HEK293 (cell line): ENCODE measurements at regions not wholly inside any gene's neighbourhood (a gene's known extent, or its start where the extent isn't known, plus 50 kb on each side); places are given as distances from the start of the nearest gene placed in this dataset.

Experiments
- CTCF ChIA-PET: fragments of 350-600 bp; formaldehyde crosslinking; extraction: SDS; loops from one replicate; lab custom pipeline; 2021; ENCODE audit warnings: antibody characterized with exemption; lab: Yijun Ruan, JAX
- POLR2A ChIA-PET: fragments of 300-600 bp; formaldehyde crosslinking; extraction: SDS; loops from one replicate; lab custom pipeline; 2020; ENCODE audit warnings: antibody characterized with exemption, inconsistent platforms; lab: Yijun Ruan, JAX
- H3K27ac ChIP-seq: fragments of 200-500 bp; sonication (Bioruptor generic); 2 replicates; pipeline ENCODE4 v1.5.1; 2014; ENCODE audit warnings: low read depth, low read length, control low read depth, inconsistent platforms; ENCODE audit errors: extremely low read depth
- H3K36me3 ChIP-seq, 2 experiments: fragments of 200-500 bp in 1 of 2; sonication (Bioruptor generic) in 1 of 2; 1 replicate in 1 of 2; 2 replicates in 1 of 2; pipeline ENCODE4 v1.5.1; 2014 to 2017; ENCODE audit warnings: inconsistent platforms in 2 of 2, low read length in 2 of 2; ENCODE audit not compliant: control insufficient read depth in 2 of 2, insufficient read depth in 1 of 2
- H3K4me1 ChIP-seq: fragments of 200-500 bp; sonication (Bioruptor generic); 2 replicates; pipeline ENCODE4 v1.5.1; 2014; ENCODE audit warnings: mild to moderate bottlenecking, low read length, inconsistent platforms; ENCODE audit not compliant: control insufficient read depth, insufficient read depth
- H3K4me3 ChIP-seq: 2 replicates; pipeline ENCODE4 v1.5.1; 2011; ENCODE audit warnings: low read depth, mild to moderate bottlenecking, control low read depth, low read length, moderate library complexity
- H3K9me3 ChIP-seq: fragments of 200-500 bp; sonication (Bioruptor generic); 2 replicates; pipeline ENCODE4 v1.5.1; 2014; ENCODE audit warnings: low read depth, low read length, inconsistent platforms; ENCODE audit not compliant: control insufficient read depth, insufficient read depth
- ELK4 ChIP-seq: IDR thresholded peaks from 2 replicates; pipeline ENCODE4 v1.6.1; 2011; ENCODE audit warnings: mild to moderate bottlenecking, low read depth, low read length, borderline replicate concordance
- GFI1B ChIP-seq: fragments of 450-650 bp; formaldehyde crosslinking; IDR thresholded peaks from 2 replicates; pipeline ENCODE4 v1.5.1; 2016; ENCODE audit warnings: missing biosample characterization, missing genetic modification characterization
- PRDM1 ChIP-seq: fragments of 450-650 bp; formaldehyde crosslinking; IDR thresholded peaks from 2 replicates; pipeline ENCODE4; 2016; ENCODE audit warnings: missing biosample characterization, missing genetic modification characterization
- PRDM2 ChIP-seq: fragments of 450-650 bp; formaldehyde crosslinking; IDR thresholded peaks from 2 replicates; pipeline ENCODE4 v1.5.1; 2016; ENCODE audit warnings: missing biosample characterization, missing genetic modification characterization, borderline replicate concordance
- PRDM4 ChIP-seq: fragments of 450-650 bp; formaldehyde crosslinking; IDR thresholded peaks from 2 replicates; pipeline ENCODE4 v1.5.1; 2017; ENCODE audit warnings: missing biosample characterization, missing genetic modification characterization
- PRDM6 ChIP-seq: fragments of 450-650 bp; formaldehyde crosslinking; IDR thresholded peaks from 2 replicates; pipeline ENCODE4 v1.5.1; 2017; ENCODE audit warnings: missing biosample characterization, missing genetic modification characterization
- SP7 ChIP-seq: fragments of 450-650 bp; formaldehyde crosslinking; IDR thresholded peaks from 2 replicates; pipeline ENCODE4 v1.5.1; 2016; ENCODE audit warnings: missing biosample characterization, missing genetic modification characterization
- YY1 ChIP-seq: fragments of 450-650 bp; formaldehyde crosslinking; IDR thresholded peaks from 2 replicates; pipeline ENCODE4 v1.5.1; 2018; ENCODE audit warnings: missing biosample characterization, missing genetic modification characterization
- ZIC2 ChIP-seq: fragments of 450-650 bp; formaldehyde crosslinking; IDR thresholded peaks from 2 replicates; pipeline ENCODE4 v1.5.1; 2016; ENCODE audit warnings: missing biosample characterization, missing genetic modification characterization
- ZNF174 ChIP-seq: fragments of 450-650 bp; formaldehyde crosslinking; IDR thresholded peaks from 2 replicates; pipeline ENCODE4 v1.5.0; 2017; ENCODE audit warnings: missing biosample characterization, mild to moderate bottlenecking, missing genetic modification characterization
- ZNF239 ChIP-seq: fragments of 450-650 bp; formaldehyde crosslinking; IDR thresholded peaks from 2 replicates; pipeline ENCODE4 v1.5.1; 2016; ENCODE audit warnings: missing biosample characterization, missing genetic modification characterization
- ZNF341 ChIP-seq: fragments of 450-650 bp; formaldehyde crosslinking; IDR thresholded peaks from 2 replicates; pipeline ENCODE4; 2016; ENCODE audit warnings: low read depth, missing biosample characterization, missing genetic modification characterization
- ZNF366 ChIP-seq: fragments of 450-650 bp; formaldehyde crosslinking; conservative IDR thresholded peaks from 2 replicates; pipeline ENCODE4 v1.5.1; 2016; ENCODE audit warnings: missing biosample characterization, missing genetic modification characterization
- ZNF404 ChIP-seq: fragments of 450-650 bp; formaldehyde crosslinking; IDR thresholded peaks from 2 replicates; pipeline ENCODE4 v1.5.1; 2017; ENCODE audit warnings: missing biosample characterization, missing genetic modification characterization
- ZNF416 ChIP-seq: fragments of 450-650 bp; formaldehyde crosslinking; IDR thresholded peaks from 2 replicates; pipeline ENCODE4 v1.5.1; 2016; ENCODE audit warnings: missing biosample characterization, missing genetic modification characterization
- ZNF449 ChIP-seq: fragments of 450-650 bp; formaldehyde crosslinking; IDR thresholded peaks from 2 replicates; pipeline ENCODE4 v1.5.1; 2017; ENCODE audit warnings: missing biosample characterization, mild to moderate bottlenecking, missing genetic modification characterization, moderate library complexity
- ZNF585B ChIP-seq: fragments of 450-650 bp; formaldehyde crosslinking; IDR thresholded peaks from 2 replicates; pipeline ENCODE4 v1.5.1; 2016; ENCODE audit warnings: missing biosample characterization, missing genetic modification characterization
- ZSCAN16 ChIP-seq: fragments of 450-650 bp; formaldehyde crosslinking; IDR thresholded peaks from 2 replicates; pipeline ENCODE4 v1.5.1; 2016; ENCODE audit warnings: missing biosample characterization, missing genetic modification characterization

GRCh38 chr9:105859428-105860091 lies 165.2 kb downstream of the TMEM38B start:
- H3K4me1 ChIP-seq = no peaks in the 10 kb centered on the region
- TF ChIP-seq ZNF366 (tag by site-specific recombination) = peak; percentile 83
- no peak for TF ChIP-seq SP7 (tag by site-specific recombination)
- no peak for TF ChIP-seq ZNF416 (tag by site-specific recombination)
- no peak for TF ChIP-seq GFI1B (tag by site-specific recombination)
- TF ChIP-seq ZNF174 (tag by site-specific recombination) = no peak
- TF ChIP-seq PRDM6 (tag by site-specific recombination) = no peak
- TF ChIP-seq PRDM1 (tag by site-specific recombination) = peak; percentile 100
- CTCF ChIA-PET = interaction anchor here (0.5 to 0.8 kb wide), 2 partner anchors 18 to 21 kb away, joined by 4 to 5 read pairs; no protein-coding TSS in a partner anchor
- POLR2A ChIA-PET = no interaction called here
- no peaks in the 10 kb centered on the region for H3K9me3 ChIP-seq
- no peak overlapping the region for H3K27ac ChIP-seq
- H3K4me3 ChIP-seq = no peak overlapping the region
- H3K36me3 ChIP-seq = no peaks in the 10 kb centered on the region

GRCh38 chr9:105860516-105860915 lies 166.2 kb downstream of the TMEM38B start:
- POLR2A ChIA-PET = no interaction called here
- Histone ChIP-seq H3K36me3 (no peaks in the 10 kb centered on the region), H3K4me1 (no peaks in the 10 kb centered on the region), H3K4me3 (no peak overlapping the region), H3K27ac (no peak overlapping the region), H3K9me3 (no peaks in the 10 kb centered on the region)
- CTCF ChIA-PET = interaction anchor here (0.8 kb wide), 1 partner anchor 19 kb away, joined by 5 read pairs; no protein-coding TSS in a partner anchor
- no peak for TF ChIP-seq YY1 (tag by site-specific recombination)
- TF ChIP-seq PRDM1 (tag by site-specific recombination) = no peak
- TF ChIP-seq ZIC2 (tag by site-specific recombination) = no peak
- no peak for TF ChIP-seq ZNF239 (tag by site-specific recombination)
- no peak for TF ChIP-seq ZSCAN16 (tag by site-specific recombination)
- no peak for TF ChIP-seq ZNF404
- TF ChIP-seq ELK4 = no peak

GRCh38 chr9:105861972-105862371 lies 167.6 kb downstream of the TMEM38B start:
- CTCF ChIA-PET = no interaction called here
- POLR2A ChIA-PET = no interaction called here
- Histone ChIP-seq H3K9me3 (no peaks in the 10 kb centered on the region), H3K4me1 (no peaks in the 10 kb centered on the region), H3K27ac (no peak overlapping the region), H3K4me3 (no peak overlapping the region), H3K36me3 (no peaks in the 10 kb centered on the region)
- no peak for TF ChIP-seq ZNF449
- no peak for TF ChIP-seq ZNF585B (tag by site-specific recombination)
- no peak for TF ChIP-seq PRDM4 (tag by site-specific recombination)
- TF ChIP-seq ZIC2 (tag by site-specific recombination) = no peak
- TF ChIP-seq ZNF341 (tag by site-specific recombination) = no peak
- no peak for TF ChIP-seq PRDM2 (tag by site-specific recombination)
